HUES6 (cell line): ENCODE measurements at regions not wholly inside any gene's neighbourhood (a gene's known extent, or its start where the extent isn't known, plus 50 kb on each side); places are given as distances from the start of the nearest gene placed in this dataset.
"Not testable (repeated sequence)": the region's sequence is repeated elsewhere in the genome, so short reads cannot be mapped to it uniquely, and the experiment has no call there.

Experiments used
- H3K27ac ChIP-seq: 2 replicates; pipeline ENCODE4 v1.7.0; 2013; ENCODE audit warnings: low read depth, mild to moderate bottlenecking, low read length, inconsistent platforms
- H3K27me3 ChIP-seq: 2 replicates; pipeline ENCODE4 v1.6.1; 2013; ENCODE audit warnings: low read length; ENCODE audit not compliant: control insufficient read depth, insufficient read depth
- H3K36me3 ChIP-seq: 2 replicates; pipeline ENCODE4 v1.6.1; 2013; ENCODE audit warnings: low read length; ENCODE audit not compliant: control insufficient read depth, insufficient read depth
- H3K4me1 ChIP-seq: 2 replicates; pipeline ENCODE4 v1.6.1; 2013; ENCODE audit warnings: low read length; ENCODE audit not compliant: control insufficient read depth, insufficient read depth
- H3K4me3 ChIP-seq: 2 replicates; pipeline ENCODE4 v1.5.1; 2013; ENCODE audit warnings: low read depth, low read length
- H3K9ac ChIP-seq: one replicate; pipeline ENCODE4 v1.6.1; 2013; ENCODE audit warnings: mild to moderate bottlenecking, low read length
- H3K9me3 ChIP-seq: 2 replicates; pipeline ENCODE4 v1.6.1; 2013; ENCODE audit warnings: low read depth, low read length; ENCODE audit not compliant: control insufficient read depth, insufficient read depth

DNA sequence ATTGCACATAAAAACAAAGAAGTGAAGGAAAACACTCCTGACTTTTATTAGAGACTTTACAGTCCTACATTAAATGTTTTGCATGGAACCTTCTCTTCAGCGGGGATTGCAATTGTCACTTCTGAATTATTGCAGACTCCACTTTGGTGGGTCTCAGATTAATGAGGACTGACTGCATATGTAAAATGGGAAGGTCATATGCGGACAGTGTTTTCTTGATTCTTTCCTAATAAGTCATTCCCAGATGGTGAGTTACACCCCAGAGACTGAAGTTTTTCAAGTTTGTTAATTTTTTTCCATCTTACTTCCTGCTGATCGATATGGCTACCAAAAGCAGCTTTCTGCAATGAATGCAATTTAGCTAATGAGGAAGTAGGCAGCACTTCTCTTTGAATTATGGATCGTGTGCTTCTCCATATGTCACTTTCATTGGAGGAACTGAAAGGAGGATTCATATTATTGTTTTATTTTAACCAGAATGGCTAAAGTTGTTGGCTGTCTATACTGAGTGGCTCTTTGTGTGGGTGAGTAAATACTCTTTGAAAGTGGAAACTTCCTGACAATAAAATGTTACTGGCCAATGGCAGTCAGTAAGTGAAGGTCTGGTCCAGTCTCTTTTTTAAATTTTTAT lies 119.3 kb upstream of the CLNK start:
- Histone ChIP-seq H3K27ac (no peak overlapping the region), H3K36me3 (no peaks in the 10 kb centered on the region), H3K27me3 (no peaks in the 10 kb centered on the region), H3K4me1 (no peaks in the 10 kb centered on the region), H3K9ac (no peak overlapping the region), H3K9me3 (no peaks in the 10 kb centered on the region), H3K4me3 (no peak overlapping the region)

DNA sequence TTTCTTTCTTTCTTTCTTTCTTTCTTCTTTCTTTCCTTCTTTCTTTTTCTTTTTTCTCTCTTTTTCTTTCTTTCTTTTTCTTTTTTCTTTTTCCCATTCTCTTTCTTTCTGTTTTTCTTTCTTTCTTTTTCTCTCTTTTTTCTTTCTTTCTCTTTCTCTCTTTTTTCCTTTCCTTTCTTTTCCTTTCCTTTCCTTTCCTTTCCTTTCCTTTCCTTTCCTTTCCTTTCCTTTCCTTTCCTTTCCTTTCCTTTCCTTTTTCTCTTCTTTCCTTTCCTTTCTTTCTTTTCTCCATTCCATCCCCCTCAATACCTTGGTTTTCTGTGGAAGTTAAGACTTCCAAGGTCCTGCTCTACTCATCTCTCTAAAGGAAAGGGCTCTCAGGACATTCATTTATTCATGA lies 102.8 kb upstream of the CLNK start:
- Histone ChIP-seq H3K27ac (no peak overlapping the region), H3K4me3 (no peak overlapping the region), H3K9me3 (0 out of 2 replicates have a peak, but pooled peaks cover 1% of the 10 kb centered on the region), H3K36me3 (no peaks in the 10 kb centered on the region), H3K9ac (no peak overlapping the region), H3K27me3 (no peaks in the 10 kb centered on the region), H3K4me1 (no peaks in the 10 kb centered on the region)

DNA sequence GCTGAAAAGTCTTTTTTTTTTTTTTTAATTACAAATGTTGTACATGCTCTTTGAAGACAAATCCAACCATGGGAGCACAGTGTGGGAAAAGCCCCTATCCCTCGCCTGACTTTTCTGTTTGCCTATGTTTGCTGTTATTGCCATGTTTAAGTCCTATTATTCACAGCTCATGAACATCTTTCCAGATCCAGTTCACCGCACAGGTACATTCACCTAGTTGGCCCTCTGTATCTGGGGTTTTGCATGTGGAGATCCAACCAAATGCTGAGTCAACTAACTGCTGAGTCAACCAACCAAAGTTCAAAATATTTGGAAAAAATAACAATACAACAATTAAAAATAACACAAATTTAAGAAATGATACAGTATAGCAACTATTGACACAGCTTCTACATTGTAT lies 100.1 kb upstream of the CLNK start:
- H3K9ac ChIP-seq, result no peak overlapping the region
- no peak overlapping the region for H3K4me3 ChIP-seq
- H3K36me3 ChIP-seq, result no peaks in the 10 kb centered on the region
- no peaks in the 10 kb centered on the region for H3K4me1 ChIP-seq
- H3K27ac ChIP-seq, result no peak overlapping the region
- H3K27me3 ChIP-seq, result no peaks in the 10 kb centered on the region
- peaks cover 14% of the 10 kb centered on the region; the same call in 1 of the 2 replicates for H3K9me3 ChIP-seq

DNA sequence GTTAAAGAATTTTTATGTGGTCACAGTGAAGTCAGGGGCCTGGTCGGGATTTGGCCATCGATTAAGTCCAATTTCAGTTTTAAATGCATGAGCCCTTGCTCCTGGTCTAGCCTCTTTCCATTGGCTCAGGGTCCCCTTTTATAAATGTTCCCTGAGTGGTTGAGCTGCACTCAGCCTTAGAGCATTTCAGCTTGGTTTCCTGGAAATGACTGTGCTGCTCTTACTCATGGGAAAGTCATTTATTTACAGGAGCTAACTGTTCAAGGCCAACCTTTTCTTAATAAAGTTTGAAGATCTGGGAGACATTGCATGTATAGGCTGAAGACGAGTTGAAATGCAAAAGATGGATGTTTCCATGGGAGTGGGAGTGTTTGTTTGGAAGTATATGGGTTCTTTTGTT lies 98.8 kb upstream of the CLNK start:
- Histone ChIP-seq H3K36me3 (no peaks in the 10 kb centered on the region), H3K9ac (no peak overlapping the region), H3K9me3 (peaks cover 14% of the 10 kb centered on the region; the same call in 1 of the 2 replicates), H3K4me1 (no peaks in the 10 kb centered on the region), H3K27me3 (no peaks in the 10 kb centered on the region), H3K4me3 (no peak overlapping the region), H3K27ac (no peak overlapping the region)

DNA sequence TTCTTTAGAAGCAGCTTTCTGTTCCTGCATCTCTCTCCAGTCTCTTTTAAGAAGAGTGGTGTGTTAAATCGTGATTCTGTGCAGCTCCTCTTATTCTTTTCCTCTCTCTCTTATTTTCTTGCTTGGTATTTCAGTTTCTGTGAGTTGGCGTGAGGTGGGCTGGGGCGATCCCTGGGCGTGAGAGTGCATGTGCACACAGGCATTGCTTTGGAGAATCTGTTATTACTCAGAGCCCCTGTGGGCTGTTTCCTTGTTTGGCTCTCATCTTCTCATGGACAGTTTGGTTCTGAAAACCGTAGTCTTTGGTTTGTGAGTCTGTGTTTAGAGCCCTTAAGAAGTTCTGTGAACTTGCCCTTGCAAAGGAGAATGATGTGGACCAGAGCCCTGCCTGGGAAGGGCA lies 97.2 kb upstream of the CLNK start:
- H3K36me3 ChIP-seq, result no peaks in the 10 kb centered on the region
- H3K27me3 ChIP-seq, result no peaks in the 10 kb centered on the region
- no peak overlapping the region for H3K27ac ChIP-seq
- H3K9me3 ChIP-seq, result peaks cover 14% of the 10 kb centered on the region; the same call in 1 of the 2 replicates
- no peaks in the 10 kb centered on the region for H3K4me1 ChIP-seq
- no peak overlapping the region for H3K9ac ChIP-seq
- H3K4me3 ChIP-seq, result no peak overlapping the region

DNA sequence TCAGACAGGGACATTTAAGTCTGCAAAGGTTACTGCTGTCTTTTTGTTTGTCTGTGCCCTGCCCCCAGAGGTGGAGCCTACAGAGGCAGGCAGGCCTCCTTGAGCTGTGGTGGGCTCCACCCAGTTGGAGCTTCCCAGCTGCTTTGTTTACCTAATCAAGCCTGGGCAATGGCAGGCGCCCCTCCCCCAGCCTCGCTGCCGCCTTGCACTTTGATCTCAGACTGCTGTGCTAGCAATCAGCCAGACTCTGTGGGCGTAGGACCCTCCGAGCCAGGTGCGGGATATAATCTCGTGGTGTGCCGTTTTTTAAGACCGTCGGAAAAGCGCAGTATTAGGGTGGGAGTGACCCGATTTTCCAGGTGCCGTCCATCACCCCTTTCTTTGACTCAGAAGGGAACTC lies 96.2 kb upstream of the CLNK start:
- not testable (repeated sequence) for H3K4me1 ChIP-seq, H3K4me3 ChIP-seq, H3K9ac ChIP-seq, H3K36me3 ChIP-seq, H3K27me3 ChIP-seq, H3K27ac ChIP-seq
- H3K9me3 ChIP-seq, result peaks cover 14% of the 10 kb centered on the region; the same call in 1 of the 2 replicates

DNA sequence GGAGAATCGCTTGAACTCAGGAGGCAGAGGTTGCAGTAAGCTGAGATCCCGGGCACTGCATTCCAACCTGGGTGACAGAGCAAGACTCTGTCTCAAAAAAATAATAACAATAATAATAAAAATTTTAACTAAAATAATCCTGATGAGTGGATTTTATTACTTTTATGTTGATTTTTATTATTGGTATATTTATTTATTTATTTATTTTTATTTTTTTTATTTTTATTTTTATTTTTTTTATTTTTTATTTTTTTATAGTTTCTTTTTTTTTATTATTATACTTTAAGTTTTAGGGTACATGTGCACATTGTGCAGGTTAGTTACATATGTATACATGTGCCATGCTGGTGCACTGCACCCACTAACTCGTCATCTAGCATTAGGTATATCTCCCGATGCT lies 90.6 kb upstream of the CLNK start:
- H3K27me3 ChIP-seq, H3K9ac ChIP-seq, H3K4me3 ChIP-seq, H3K4me1 ChIP-seq, H3K9me3 ChIP-seq, H3K36me3 ChIP-seq, H3K27ac ChIP-seq: not testable (repeated sequence)

DNA sequence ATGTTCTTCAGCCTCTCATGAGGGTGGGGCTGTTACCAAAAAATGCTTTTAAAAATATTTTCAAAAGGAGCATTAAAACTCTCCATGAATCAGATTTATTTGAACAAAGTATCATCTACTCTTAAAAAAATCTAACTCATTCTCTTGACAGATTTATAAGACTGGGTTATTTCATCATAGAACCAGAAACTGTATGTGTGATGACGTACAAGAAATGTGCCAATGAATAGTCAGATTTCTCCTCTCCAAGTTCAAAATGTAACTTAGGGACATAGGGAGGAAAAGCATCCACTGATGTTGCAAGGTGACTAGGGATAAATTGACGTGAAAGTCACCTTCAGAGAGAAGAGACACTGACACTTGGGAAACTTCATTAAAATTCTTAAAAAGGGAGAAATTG lies 89.1 kb upstream of the CLNK start:
- Histone ChIP-seq H3K27ac (no peak overlapping the region), H3K27me3 (no peaks in the 10 kb centered on the region), H3K9ac (no peak overlapping the region), H3K4me1 (no peaks in the 10 kb centered on the region), H3K4me3 (no peak overlapping the region), H3K36me3 (no peaks in the 10 kb centered on the region), H3K9me3 (no peaks in the 10 kb centered on the region)

DNA sequence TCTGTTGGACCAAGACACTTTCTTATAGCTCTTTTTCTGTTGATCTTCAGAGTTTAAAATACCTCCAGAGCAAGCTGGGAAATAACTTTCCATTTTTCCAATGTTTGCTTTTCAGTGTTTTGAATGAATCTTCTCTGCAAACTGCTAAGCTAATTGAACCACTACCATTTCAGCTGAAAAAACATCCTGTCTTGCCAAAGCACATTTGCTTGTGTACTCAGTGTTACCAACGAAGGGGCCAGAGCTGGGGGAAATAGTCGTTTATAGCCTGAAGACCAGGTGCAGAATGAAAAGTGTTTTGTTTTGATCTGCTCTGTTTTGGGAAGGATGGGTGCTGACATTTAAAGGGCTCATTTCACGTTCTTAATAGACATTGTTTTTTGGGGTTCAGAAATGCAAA lies 88.4 kb upstream of the CLNK start:
- no peak overlapping the region for H3K4me3 ChIP-seq
- H3K36me3 ChIP-seq, result no peaks in the 10 kb centered on the region
- no peak overlapping the region for H3K9ac ChIP-seq
- H3K4me1 ChIP-seq, result no peaks in the 10 kb centered on the region
- no peaks in the 10 kb centered on the region for H3K27me3 ChIP-seq
- H3K27ac ChIP-seq, result no peak overlapping the region
- no peaks in the 10 kb centered on the region for H3K9me3 ChIP-seq

DNA sequence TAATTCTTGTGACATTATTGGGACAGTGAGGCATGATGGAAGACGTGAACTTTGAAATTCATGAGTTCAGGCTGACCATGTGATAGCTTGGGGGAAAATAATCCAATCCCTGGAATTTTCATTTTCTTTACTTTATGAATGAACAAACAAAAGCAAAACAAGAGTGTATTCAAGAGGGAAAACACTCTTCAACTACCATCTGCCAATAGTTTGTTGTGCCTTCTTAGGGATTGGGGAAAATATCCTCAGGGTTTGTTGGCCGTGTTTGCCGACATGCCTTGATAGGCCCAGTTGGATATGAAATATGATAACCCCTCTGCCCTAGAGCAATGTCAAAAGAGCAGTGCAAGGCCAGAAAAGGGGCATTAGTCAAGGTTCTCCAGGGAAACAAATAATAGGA lies 80.8 kb upstream of the CLNK start:
- H3K9me3 ChIP-seq, result no peaks in the 10 kb centered on the region
- no peak overlapping the region for H3K27ac ChIP-seq
- H3K36me3 ChIP-seq, result no peaks in the 10 kb centered on the region
- H3K4me1 ChIP-seq, result no peaks in the 10 kb centered on the region; the same call in 1 of the 2 replicates
- H3K9ac ChIP-seq, result no peak overlapping the region
- no peaks in the 10 kb centered on the region for H3K27me3 ChIP-seq
- H3K4me3 ChIP-seq, result no peak overlapping the region

DNA sequence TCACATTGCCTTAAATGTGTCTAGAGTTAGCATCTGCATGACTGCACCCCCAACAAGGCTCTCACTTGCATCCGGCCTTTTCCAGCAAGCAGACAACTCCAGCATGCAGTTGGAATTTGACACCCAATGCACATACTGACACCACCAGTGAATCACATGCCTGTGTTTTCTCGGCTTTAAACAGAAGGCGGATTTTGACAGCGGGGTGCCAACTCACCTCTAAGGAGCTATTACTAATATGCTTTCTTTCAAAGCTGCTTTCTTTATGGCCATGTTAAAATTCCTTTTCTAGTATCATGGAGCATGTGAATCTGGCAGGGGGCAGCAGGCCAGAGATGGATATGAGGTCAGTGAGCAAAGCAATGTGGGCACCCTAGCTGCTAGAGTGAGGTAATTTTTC lies 78.0 kb upstream of the CLNK start:
- no peaks in the 10 kb centered on the region for H3K9me3 ChIP-seq
- no peaks in the 10 kb centered on the region; the same call in 1 of the 2 replicates for H3K4me1 ChIP-seq
- H3K27ac ChIP-seq, result no peak overlapping the region
- no peaks in the 10 kb centered on the region for H3K36me3 ChIP-seq
- no peaks in the 10 kb centered on the region for H3K27me3 ChIP-seq
- H3K4me3 ChIP-seq, result no peak overlapping the region
- no peak overlapping the region for H3K9ac ChIP-seq

DNA sequence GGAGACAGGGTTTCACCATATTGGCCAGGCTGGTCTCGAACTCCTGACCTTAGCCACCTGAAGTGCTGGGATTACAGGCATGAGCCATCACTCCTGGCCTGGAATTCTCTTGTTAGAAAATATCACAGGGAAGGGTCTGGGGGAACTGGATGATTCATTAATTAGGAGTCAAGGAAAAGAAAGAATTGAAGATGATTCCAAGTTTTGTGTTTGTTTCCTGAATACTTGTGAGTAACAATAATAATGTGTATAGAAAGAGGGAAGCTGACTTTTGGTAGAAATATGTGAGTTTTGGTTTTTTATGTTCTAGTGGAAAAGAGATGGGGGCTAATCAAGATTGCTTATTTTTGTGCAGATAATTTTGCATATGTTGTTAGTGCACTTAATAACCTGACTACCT lies 77.3 kb upstream of the CLNK start:
- Histone ChIP-seq H3K27ac (no peak overlapping the region), H3K9ac (no peak overlapping the region), H3K27me3 (no peaks in the 10 kb centered on the region), H3K9me3 (no peaks in the 10 kb centered on the region), H3K4me3 (no peak overlapping the region), H3K4me1 (no peaks in the 10 kb centered on the region; the same call in 1 of the 2 replicates), H3K36me3 (no peaks in the 10 kb centered on the region)
